H7 (cell line): ENCODE measurements at regions not wholly inside any gene's neighbourhood (a gene's known extent, or its start where the extent isn't known, plus 50 kb on each side); places are given as distances from the start of the nearest gene placed in this dataset.
"Not testable (repeated sequence)": the region's sequence is repeated elsewhere in the genome, so short reads cannot be mapped to it uniquely, and the experiment has no call there.

ENCODE experiments used
- DNase-seq: peaks from one replicate; pipeline ENCODE4 v3.0.0; 2012
- H3K27me3 ChIP-seq: 2 replicates; pipeline ENCODE4 v1.6.0; 2011; ENCODE audit warnings: mild to moderate bottlenecking, low read length; ENCODE audit not compliant: control insufficient read depth, insufficient read depth
- H3K36me3 ChIP-seq: replicated peaks from 2 replicates; pipeline ENCODE4 v1.5.1; 2011; ENCODE audit warnings: low read length; ENCODE audit not compliant: control insufficient read depth, insufficient read depth
- H3K4me3 ChIP-seq: 2 replicates; pipeline ENCODE4 v1.5.1; 2011; ENCODE audit warnings: low read depth, mild to moderate bottlenecking, control low read depth, low read length, moderate library complexity; ENCODE audit not compliant: insufficient read depth

GRCh38 chr15:39243396-39243795 lies 337.5 kb upstream of the THBS1 start:
- DNase-seq, result no peak
- no peak overlapping the region for H3K4me3 ChIP-seq
- no peaks in the 10 kb centered on the region for H3K36me3 ChIP-seq
- H3K27me3 ChIP-seq, result no peaks in the 10 kb centered on the region

- no peaks in the 10 kb centered on the region for H3K36me3 ChIP-seq
- H3K4me3 ChIP-seq, result no peak overlapping the region
- H3K27me3 ChIP-seq, result no peaks in the 10 kb centered on the region
- DNase-seq, result no peak
Observed at GRCh38 chr15:39244776-39245175, 336.1 kb upstream of the THBS1 start.

- Histone ChIP-seq H3K27me3 (no peaks in the 10 kb centered on the region), H3K4me3 (no peak overlapping the region), H3K36me3 (no peaks in the 10 kb centered on the region)
- no peak for DNase-seq
Observed at GRCh38 chr15:39246523-39246922, 334.4 kb upstream of the THBS1 start.

- no peak overlapping the region for H3K4me3 ChIP-seq
- no peak for DNase-seq
- no peaks in the 10 kb centered on the region for H3K36me3 ChIP-seq
- no peaks in the 10 kb centered on the region for H3K27me3 ChIP-seq
Observed at GRCh38 chr15:39247574-39247973, 333.3 kb upstream of the THBS1 start.

GRCh38 chr15:39248204-39248603 lies 332.7 kb upstream of the THBS1 start:
- Histone ChIP-seq H3K27me3 (no peaks in the 10 kb centered on the region), H3K4me3 (no peak overlapping the region), H3K36me3 (no peaks in the 10 kb centered on the region)
- no peak for DNase-seq

- no peaks in the 10 kb centered on the region for H3K36me3 ChIP-seq
- H3K27me3 ChIP-seq, result no peaks in the 10 kb centered on the region
- no peak overlapping the region for H3K4me3 ChIP-seq
- DNase-seq, result no peak
Observed at GRCh38 chr15:39250001-39250400, 330.9 kb upstream of the THBS1 start.

- Histone ChIP-seq H3K36me3 (no peaks in the 10 kb centered on the region), H3K27me3 (no peaks in the 10 kb centered on the region), H3K4me3 (no peak overlapping the region)
- DNase-seq, result no peak
Observed at GRCh38 chr15:39250460-39251186, 330.3 kb upstream of the THBS1 start.

GRCh38 chr15:39251413-39252133 lies 329.3 kb upstream of the THBS1 start:
- no peaks in the 10 kb centered on the region for H3K36me3 ChIP-seq
- no peak for DNase-seq
- no peak overlapping the region for H3K4me3 ChIP-seq
- H3K27me3 ChIP-seq, result no peaks in the 10 kb centered on the region

- H3K27me3 ChIP-seq, result no peaks in the 10 kb centered on the region
- H3K4me3 ChIP-seq, result no peak overlapping the region
- no peaks in the 10 kb centered on the region for H3K36me3 ChIP-seq
- DNase-seq, result no peak
Observed at GRCh38 chr15:39252134-39252470, 328.8 kb upstream of the THBS1 start.

- DNase-seq, result no peak
- Histone ChIP-seq H3K27me3 (no peaks in the 10 kb centered on the region), H3K4me3 (no peak overlapping the region), H3K36me3 (no peaks in the 10 kb centered on the region)
Observed at GRCh38 chr15:39253552-39253951, 327.3 kb upstream of the THBS1 start.

DNA sequence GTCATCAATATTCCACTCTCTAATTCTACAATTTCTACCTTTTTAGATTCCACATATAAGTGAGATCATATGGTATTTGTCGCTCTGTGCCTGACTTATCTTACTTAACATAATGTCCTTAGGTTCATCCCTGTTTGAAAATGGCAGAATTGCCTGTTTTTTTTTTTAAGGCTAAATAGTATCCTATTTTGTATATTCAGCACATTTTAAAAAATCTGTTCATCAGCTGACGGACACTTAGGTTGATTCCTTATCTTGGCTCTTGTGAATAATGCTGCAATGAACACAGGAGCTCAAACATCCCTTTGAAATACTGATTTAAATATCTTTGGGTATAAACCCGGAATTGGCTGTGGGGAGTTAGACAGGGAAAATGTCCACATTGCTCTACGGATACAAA lies 326.7 kb upstream of the THBS1 start:
- no peaks in the 10 kb centered on the region for H3K36me3 ChIP-seq
- no peak for DNase-seq
- no peaks in the 10 kb centered on the region for H3K27me3 ChIP-seq
- no peak overlapping the region for H3K4me3 ChIP-seq

GRCh38 chr15:39255760-39256159 lies 325.1 kb upstream of the THBS1 start:
- H3K27me3 ChIP-seq, result no peaks in the 10 kb centered on the region
- H3K36me3 ChIP-seq, result no peaks in the 10 kb centered on the region
- no peak for DNase-seq
- H3K4me3 ChIP-seq, result no peak overlapping the region

DNA sequence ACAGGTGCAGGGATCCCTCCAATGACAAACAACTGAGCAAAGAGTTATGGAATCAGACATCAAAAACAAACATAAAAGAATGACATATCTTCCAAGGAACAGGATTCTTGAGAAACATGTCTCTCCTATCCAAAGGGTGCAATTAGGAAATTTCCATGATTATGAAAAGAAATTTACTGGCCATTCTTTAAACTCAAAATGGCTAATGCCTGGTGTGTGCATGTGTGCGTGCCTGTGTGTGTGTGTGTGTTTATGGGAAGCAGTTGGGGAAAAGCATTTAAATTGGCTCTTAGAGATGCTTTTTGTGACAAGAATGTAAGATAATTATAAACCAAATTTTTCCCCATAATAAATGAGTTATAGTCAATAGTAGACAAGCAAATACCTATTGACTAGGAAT lies 320.5 kb upstream of the THBS1 start:
- no peaks in the 10 kb centered on the region for H3K27me3 ChIP-seq
- no peak overlapping the region for H3K4me3 ChIP-seq
- H3K36me3 ChIP-seq, result no peaks in the 10 kb centered on the region
- DNase-seq, result no peak

GRCh38 chr15:39260791-39261190 lies 320.1 kb upstream of the THBS1 start:
- H3K4me3 ChIP-seq, result no peak overlapping the region
- no peaks in the 10 kb centered on the region for H3K36me3 ChIP-seq
- H3K27me3 ChIP-seq, result no peaks in the 10 kb centered on the region
- DNase-seq, result no peak

DNA sequence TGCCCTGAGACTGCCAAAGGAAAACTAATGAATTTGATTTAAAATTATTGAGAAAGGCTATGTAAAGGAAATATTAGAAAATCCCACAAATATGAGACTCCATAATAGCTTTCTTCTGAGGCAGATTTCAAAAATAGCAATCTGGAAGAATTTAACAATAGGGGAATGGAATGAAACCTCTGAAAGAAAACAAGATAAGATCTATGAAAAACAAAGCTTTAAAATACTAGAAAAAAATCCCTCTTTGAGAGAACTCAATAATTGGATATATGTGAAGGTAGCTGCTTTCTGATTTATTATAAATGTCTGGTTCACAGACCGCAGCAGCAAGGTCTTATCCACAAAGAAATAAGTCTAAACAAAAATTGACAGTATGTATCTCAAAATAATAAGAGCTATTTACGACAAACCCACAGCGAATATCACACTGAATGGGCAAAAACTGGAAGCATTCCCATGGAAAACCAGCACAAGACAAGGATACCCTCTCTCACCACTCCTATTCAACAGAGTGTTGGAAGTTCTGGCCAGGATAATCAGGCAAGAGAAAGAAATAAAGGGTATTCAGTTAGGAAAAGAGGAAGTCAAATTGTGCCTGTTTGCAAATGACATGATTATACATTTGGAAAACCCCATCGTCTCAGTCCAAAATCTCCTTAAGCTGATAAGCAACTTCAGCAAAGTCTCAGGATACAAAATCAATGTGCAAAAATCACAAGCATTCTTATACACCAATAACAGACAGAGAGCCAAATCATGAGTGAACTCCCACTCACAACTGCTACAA lies 319.3 kb upstream of the THBS1 start:
- not testable (repeated sequence) for DNase-seq, H3K27me3 ChIP-seq, H3K4me3 ChIP-seq, H3K36me3 ChIP-seq
